HG03064 (cell line): ENCODE measurements at regions not wholly inside any gene's neighbourhood (a gene's known extent, or its start where the extent isn't known, plus 50 kb on each side); places are given as distances from the start of the nearest gene placed in this dataset.
"Not testable (repeated sequence)": the region's sequence is repeated elsewhere in the genome, so short reads cannot be mapped to it uniquely, and the experiment has no call there.

Experiments used
- ATAC-seq: cut with Tn5 transposase; IDR thresholded peaks from one replicate; pipeline ENCODE4 v1.9.1; 2021; ENCODE audit warnings: low read depth; ENCODE audit not compliant: unreplicated experiment

GRCh38 chr14:38600572-38600971 lies 344.7 kb upstream of the CLEC14A start:
- not testable (repeated sequence) for ATAC-seq

- no peak for ATAC-seq
Observed at GRCh38 chr14:38593476-38593875, 337.6 kb upstream of the CLEC14A start.

- ATAC-seq, result no peak
Observed at GRCh38 chr14:38592764-38593442, 337.0 kb upstream of the CLEC14A start.

- ATAC-seq, result no peak
Observed at GRCh38 chr14:38589747-38590350, 334.0 kb upstream of the CLEC14A start.

GRCh38 chr14:38583471-38583870 lies 327.6 kb upstream of the CLEC14A start:
- ATAC-seq, result no peak

- no peak for ATAC-seq
Observed at GRCh38 chr14:38578278-38578681, 322.4 kb upstream of the CLEC14A start.

GRCh38 chr14:38567703-38568102 lies 311.8 kb upstream of the CLEC14A start:
- ATAC-seq, result no peak

- no peak for ATAC-seq
Observed at GRCh38 chr14:38561657-38562056, 305.8 kb upstream of the CLEC14A start.

- no peak for ATAC-seq
Observed at GRCh38 chr14:38559711-38560110, 303.8 kb upstream of the CLEC14A start.

GRCh38 chr14:38557391-38557790 lies 301.5 kb upstream of the CLEC14A start:
- not testable (repeated sequence) for ATAC-seq

GRCh38 chr14:38556252-38556651 lies 300.4 kb upstream of the CLEC14A start:
- ATAC-seq, result no peak

GRCh38 chr14:38554026-38554425 lies 298.1 kb upstream of the CLEC14A start:
- no peak for ATAC-seq

- ATAC-seq, result no peak
Observed at GRCh38 chr14:38553586-38553985, 297.7 kb upstream of the CLEC14A start.

- no peak for ATAC-seq
Observed at GRCh38 chr14:38549564-38549963, 293.7 kb upstream of the CLEC14A start.

- no peak for ATAC-seq
Observed at GRCh38 chr14:38547961-38548490, 292.1 kb upstream of the CLEC14A start.

GRCh38 chr14:38546932-38547551 lies 291.1 kb upstream of the CLEC14A start:
- no peak for ATAC-seq

GRCh38 chr14:38544776-38545175 lies 288.9 kb upstream of the CLEC14A start:
- ATAC-seq, result no peak

GRCh38 chr14:38543851-38544250 lies 288.0 kb upstream of the CLEC14A start:
- ATAC-seq, result not testable (repeated sequence)

GRCh38 chr14:38538053-38538452 lies 282.2 kb upstream of the CLEC14A start:
- not testable (repeated sequence) for ATAC-seq

GRCh38 chr14:38536376-38537038 lies 280.6 kb upstream of the CLEC14A start:
- ATAC-seq, result no peak

GRCh38 chr14:38528582-38528981 lies 272.7 kb upstream of the CLEC14A start:
- ATAC-seq, result no peak
